Parathyroid adenoma (tissue), 2 donors: ENCODE measurements at regions not wholly inside any gene's neighbourhood (a gene's known extent, or its start where the extent isn't known, plus 50 kb on each side); places are given as distances from the start of the nearest gene placed in this dataset.

Experiments used
- H2AFZ ChIP-seq: fragments of 300-600 bp; sonication (generic); one replicate; pipeline ENCODE4 v1.7.0; 2017; ENCODE audit warnings: antibody characterized with exemption, mild to moderate bottlenecking
- H3K27ac ChIP-seq: fragments of 300-600 bp; sonication (generic); one replicate; pipeline ENCODE4 v1.7.0; 2017
- H3K27me3 ChIP-seq: fragments of 300-600 bp; sonication (generic); one replicate; pipeline ENCODE4 v1.7.0; 2017; ENCODE audit warnings: low read length; ENCODE audit not compliant: control insufficient read depth, insufficient read depth
- H3K36me3 ChIP-seq: fragments of 300-600 bp; sonication (generic); one replicate; pipeline ENCODE4 v1.7.0; 2017; ENCODE audit warnings: low read length; ENCODE audit not compliant: control insufficient read depth, insufficient read depth
- H3K4me1 ChIP-seq: fragments of 300-600 bp; sonication (generic); one replicate; pipeline ENCODE4 v1.7.0; 2017; ENCODE audit warnings: control low read depth
- H3K4me2 ChIP-seq: fragments of 300-600 bp; sonication (generic); one replicate; pipeline ENCODE4 v1.7.0; 2017; ENCODE audit warnings: low read length
- H3K4me3 ChIP-seq: fragments of 300-600 bp; sonication (generic); one replicate; pipeline ENCODE4 v1.7.0; 2017; ENCODE audit warnings: low read depth, low read length
- H3K79me2 ChIP-seq: fragments of 300-600 bp; sonication (generic); one replicate; pipeline ENCODE4 v1.7.0; 2017; ENCODE audit warnings: control low read depth
- H3K9ac ChIP-seq: fragments of 300-600 bp; sonication (generic); one replicate; pipeline ENCODE4 v1.7.0; 2017; ENCODE audit warnings: mild to moderate bottlenecking
- H3K9me3 ChIP-seq: fragments of 300-600 bp; sonication (generic); one replicate; pipeline ENCODE4 v1.7.0; 2017; ENCODE audit warnings: low read length; ENCODE audit not compliant: control insufficient read depth
- CTCF ChIP-seq: fragments of 300-600 bp; sonication (generic); IDR thresholded peaks from one replicate; pipeline ENCODE4 v1.7.0; 2017; ENCODE audit warnings: antibody characterized with exemption, mild to moderate bottlenecking
- donor health status: primary hyperparathyroidism.

GRCh38 chr15:66641485-66642315, 60.3 kb upstream of the SMAD6 start:
- no peak overlapping the region for H3K27ac ChIP-seq
- no peak overlapping the region for H2AFZ ChIP-seq
- no peaks in the 10 kb centered on the region for H3K27me3 ChIP-seq
- H3K36me3 ChIP-seq, result no peaks in the 10 kb centered on the region
- no peak for TF ChIP-seq CTCF
- no peaks in the 10 kb centered on the region for H3K4me1 ChIP-seq
- H3K9ac ChIP-seq, result no peak overlapping the region
- no peak overlapping the region for H3K4me3 ChIP-seq
- H3K9me3 ChIP-seq, result no peaks in the 10 kb centered on the region
- no peak overlapping the region for H3K4me2 ChIP-seq
- no peaks in the 10 kb centered on the region for H3K79me2 ChIP-seq

GRCh38 chr15:66642514-66642913, 59.5 kb upstream of the SMAD6 start:
- Histone ChIP-seq H3K79me2 (no peaks in the 10 kb centered on the region), H3K4me3 (no peak overlapping the region), H3K27me3 (no peaks in the 10 kb centered on the region), H3K27ac (no peak overlapping the region), H3K36me3 (no peaks in the 10 kb centered on the region), H2AFZ (no peak overlapping the region), H3K9me3 (no peaks in the 10 kb centered on the region), H3K9ac (no peak overlapping the region), H3K4me2 (no peak overlapping the region), H3K4me1 (no peaks in the 10 kb centered on the region)
- TF ChIP-seq CTCF, result no peak

- no peaks in the 10 kb centered on the region for H3K36me3 ChIP-seq
- H3K4me3 ChIP-seq, result no peak overlapping the region
- TF ChIP-seq CTCF, result no peak
- no peaks in the 10 kb centered on the region for H3K79me2 ChIP-seq
- no peaks in the 10 kb centered on the region for H3K4me1 ChIP-seq
- no peak overlapping the region for H3K27ac ChIP-seq
- H2AFZ ChIP-seq, result no peak overlapping the region
- H3K9me3 ChIP-seq, result no peaks in the 10 kb centered on the region
- H3K9ac ChIP-seq, result no peak overlapping the region
- no peak overlapping the region for H3K4me2 ChIP-seq
- no peaks in the 10 kb centered on the region for H3K27me3 ChIP-seq
Measured at GRCh38 chr15:66643033-66643432, 59.0 kb upstream of the SMAD6 start.

GRCh38 chr15:66644000-66644787, 57.8 kb upstream of the SMAD6 start:
- TF ChIP-seq CTCF, result no peak
- no peak overlapping the region for H3K9ac ChIP-seq
- H2AFZ ChIP-seq, result no peak overlapping the region
- H3K79me2 ChIP-seq, result no peaks in the 10 kb centered on the region
- no peaks in the 10 kb centered on the region for H3K4me1 ChIP-seq
- peak overlapping the region; percentile 11 for H3K27ac ChIP-seq
- no peak overlapping the region for H3K4me3 ChIP-seq
- no peaks in the 10 kb centered on the region for H3K9me3 ChIP-seq
- no peak overlapping the region for H3K4me2 ChIP-seq
- H3K27me3 ChIP-seq, result no peaks in the 10 kb centered on the region
- no peaks in the 10 kb centered on the region for H3K36me3 ChIP-seq
